H1 (cell line): ENCODE measurements at regions not wholly inside any gene's neighbourhood (a gene's known extent, or its start where the extent isn't known, plus 50 kb on each side); places are given as distances from the start of the nearest gene placed in this dataset.

ENCODE experiments used
- CHD7 ChIP-seq: fragments of 300-600 bp; sonication (generic); IDR thresholded peaks from 2 replicates; pipeline ENCODE4 v1.7.1; 2012; ENCODE audit warnings: low read length, moderate library complexity, mild to moderate bottlenecking, inconsistent platforms; ENCODE audit not compliant: insufficient replicate concordance
- EGR1 ChIP-seq: IDR thresholded peaks from 2 replicates; pipeline ENCODE4 v1.6.1; 2011; ENCODE audit warnings: low read depth, low read length, borderline replicate concordance
- MAFK ChIP-seq: IDR thresholded peaks from 2 replicates; pipeline ENCODE4 v1.6.1; 2012; ENCODE audit warnings: low read depth, mild to moderate bottlenecking, improper control_type of control experiment, low read length
- PHF8 ChIP-seq: fragments of 200-600 bp; sonication (generic); conservative IDR thresholded peaks from 2 replicates; pipeline ENCODE4 v1.7.1; 2012; ENCODE audit warnings: low read depth, mild to moderate bottlenecking, inconsistent platforms, low read length, moderate library complexity

- TF ChIP-seq EGR1 = no peak
- no peak for TF ChIP-seq MAFK
- TF ChIP-seq PHF8 = no peak
- TF ChIP-seq CHD7 = no peak
- TF ChIP-seq, all 59 proteins: peak for 0
Measured at GRCh38 chr4:3834186-3834662, 68.0 kb downstream of the ADRA2C start (continued).
